ENCODE measurements at regions not wholly inside any gene's neighbourhood (a gene's known extent, or its start where the extent isn't known, plus 50 kb on each side); places are given as distances from the start of the nearest gene placed in this dataset.

- no peak for TF ChIP-seq YY1 (IDR thresholded peaks at IDR 0.05; ENCODE audit: insufficient read depth, insufficient read length)
- no peak for TF ChIP-seq ZNF274 (IDR thresholded peaks at IDR 0.05; ENCODE audit: low read depth, low read length)
- no peak for TF ChIP-seq SUZ12 (IDR thresholded peaks at IDR 0.05; ENCODE audit: extremely low read depth, insufficient read depth, insufficient read length)
These were observed 603.5 kb downstream of the RPL10L start for GRCh38 chr14:46048127-46048526.
